GM23338 (cell line): ENCODE measurements at regions not wholly inside any gene's neighbourhood (a gene's known extent, or its start where the extent isn't known, plus 50 kb on each side); places are given as distances from the start of the nearest gene placed in this dataset.
"Not testable (repeated sequence)": the region's sequence is repeated elsewhere in the genome, so short reads cannot be mapped to it uniquely, and the experiment has no call there.

Experiments
- ATAC-seq: fragments of 200-7000 bp; cut with Tn5 transposase; 3 replicates; pipeline ENCODE4 v1.9.1; 2020
- DNase-seq: peaks from one replicate; pipeline ENCODE4 v3.0.0-alpha.2; 2015; ENCODE audit warnings: low spot score
- H2AFZ ChIP-seq: fragments of 200-600 bp; sonication (generic); 2 replicates; pipeline ENCODE4 v1.8.0; 2016; ENCODE audit warnings: antibody characterized with exemption, mild to moderate bottlenecking, moderate library complexity
- H3F3A ChIP-seq: fragments of 200-600 bp; sonication (generic); replicated peaks from 2 replicates; pipeline ENCODE4 v1.8.0; 2017; ENCODE audit warnings: antibody characterized with exemption, mixed run types, low read depth
- H3K27ac ChIP-seq: fragments of 200-600 bp; sonication (generic); 2 replicates; pipeline ENCODE4 v1.6.1; 2016; ENCODE audit warnings: low read depth
- H3K27me3 ChIP-seq: fragments of 200-600 bp; sonication (generic); 2 replicates; pipeline ENCODE4 v1.8.0; 2016; ENCODE audit warnings: mild to moderate bottlenecking, mixed run types, moderate library complexity; ENCODE audit not compliant: insufficient read depth
- H3K36me3 ChIP-seq: fragments of 200-600 bp; sonication (generic); 2 replicates; pipeline ENCODE4 v1.8.0; 2016; ENCODE audit warnings: mild to moderate bottlenecking; ENCODE audit not compliant: insufficient read depth
- H3K4me1 ChIP-seq: fragments of 200-600 bp; sonication (generic); 2 replicates; pipeline ENCODE4 v1.8.0; 2016; ENCODE audit warnings: mild to moderate bottlenecking, moderate library complexity; ENCODE audit not compliant: insufficient read depth
- H3K4me2 ChIP-seq: fragments of 200-600 bp; sonication (generic); 2 replicates; pipeline ENCODE4 v1.7.1; 2017; ENCODE audit warnings: mixed run types
- H3K4me3 ChIP-seq: fragments of 200-600 bp; sonication (generic); 2 replicates; pipeline ENCODE4 v1.6.1; 2016; ENCODE audit warnings: mixed run types
- H3K79me2 ChIP-seq: fragments of 200-600 bp; sonication (generic); replicated peaks from 2 replicates; pipeline ENCODE4 v1.8.0; 2017; ENCODE audit warnings: mild to moderate bottlenecking; ENCODE audit not compliant: insufficient read depth
- H3K9me2 ChIP-seq: fragments of 200-600 bp; sonication (generic); 2 replicates; pipeline ENCODE4 v1.8.0; 2017; ENCODE audit not compliant: insufficient read depth
- H4K20me1 ChIP-seq: fragments of 200-600 bp; sonication (generic); replicated peaks from 2 replicates; pipeline ENCODE4 v1.8.0; 2017; ENCODE audit warnings: mild to moderate bottlenecking; ENCODE audit not compliant: insufficient read depth
- H3K27ac Mint-ChIP-seq: 2 replicates; pipeline ENCODE4 v1.8.0; 2020; ENCODE audit warnings: inconsistent platforms, mild to moderate bottlenecking, moderate library complexity, mixed read lengths
- H3K27me3 Mint-ChIP-seq: 3 replicates; pipeline ENCODE4 v1.8.0; 2022; ENCODE audit warnings: low read depth, mild to moderate bottlenecking, moderate library complexity, mixed read lengths, inconsistent platforms; ENCODE audit not compliant: insufficient read depth, poor library complexity
- H3K36me3 Mint-ChIP-seq: 3 replicates; pipeline ENCODE4 v1.8.0; 2021; ENCODE audit warnings: low read depth, mild to moderate bottlenecking, inconsistent platforms, moderate library complexity, mixed read lengths
- H3K4me1 Mint-ChIP-seq: 3 replicates; pipeline ENCODE4 v1.8.0; 2020; ENCODE audit warnings: mild to moderate bottlenecking, inconsistent platforms, mixed read lengths
- H3K4me3 Mint-ChIP-seq: 3 replicates; pipeline ENCODE4 v1.8.0; 2021; ENCODE audit warnings: moderate library complexity, mild to moderate bottlenecking, inconsistent platforms, mixed read lengths
- H3K9me3 Mint-ChIP-seq: 3 replicates; pipeline ENCODE4 v1.8.0; 2020; ENCODE audit warnings: moderate library complexity, mild to moderate bottlenecking, inconsistent platforms, mixed read lengths
- CREB1 ChIP-seq: fragments of 250-450 bp; sonication (Bioruptor Pico); IDR thresholded peaks from 2 replicates; pipeline ENCODE4 v1.5.0; 2020; ENCODE audit warnings: low read depth, mild to moderate bottlenecking, moderate library complexity
- EZH2phosphoT487 ChIP-seq: fragments of 200-600 bp; sonication (generic); IDR thresholded peaks from one replicate; pipeline ENCODE4 v1.8.1; 2018; ENCODE audit warnings: antibody characterized with exemption; ENCODE audit not compliant: unreplicated experiment
- JUNB ChIP-seq: IDR thresholded peaks from one replicate; pipeline ENCODE4 v1.6.1; 2016; ENCODE audit warnings: antibody characterized with exemption; ENCODE audit not compliant: unreplicated experiment
- NANOG ChIP-seq: IDR thresholded peaks from 2 replicates; pipeline ENCODE4 v1.6.1; 2016; ENCODE audit warnings: antibody characterized with exemption, borderline replicate concordance
- POLR2AphosphoS5 ChIP-seq: IDR thresholded peaks from 2 replicates; pipeline ENCODE4 v1.6.1; 2016; ENCODE audit warnings: antibody characterized with exemption, low read depth
- STAT1 ChIP-seq: IDR thresholded peaks from one replicate; pipeline ENCODE4 v1.6.1; 2016; ENCODE audit warnings: antibody characterized with exemption; ENCODE audit not compliant: unreplicated experiment
- ZNF114 ChIP-seq: fragments of 250-450 bp; sonication (Bioruptor Pico); IDR thresholded peaks from 2 replicates; pipeline ENCODE4 v1.5.0; 2020; ENCODE audit warnings: mild to moderate bottlenecking, moderate library complexity
- ZNF331 ChIP-seq: fragments of 250-450 bp; sonication (Bioruptor Pico); IDR thresholded peaks from 2 replicates; pipeline ENCODE4 v1.5.0; 2020; ENCODE audit warnings: low read depth, mild to moderate bottlenecking, moderate library complexity
- TF ChIP-seq, protein P1 (sequence below): fragments of 250-450 bp; sonication (Bioruptor Pico); IDR thresholded peaks from 2 replicates; pipeline ENCODE4 v1.5.0; 2020; ENCODE audit warnings: mild to moderate bottlenecking, moderate library complexity
- TF ChIP-seq, protein P2 (sequence below), 2 experiments: fragments of 200-600 bp in 1 of 2; sonication (generic) in 1 of 2; conservative IDR thresholded peaks; 2 replicates each; pipeline versions ENCODE4 v1.5.1 to v1.6.1; 2016 to 2017; ENCODE audit warnings: antibody characterized with exemption in 2 of 2, low read depth in 2 of 2, mild to moderate bottlenecking in 2 of 2, moderate library complexity in 1 of 2

DNA sequence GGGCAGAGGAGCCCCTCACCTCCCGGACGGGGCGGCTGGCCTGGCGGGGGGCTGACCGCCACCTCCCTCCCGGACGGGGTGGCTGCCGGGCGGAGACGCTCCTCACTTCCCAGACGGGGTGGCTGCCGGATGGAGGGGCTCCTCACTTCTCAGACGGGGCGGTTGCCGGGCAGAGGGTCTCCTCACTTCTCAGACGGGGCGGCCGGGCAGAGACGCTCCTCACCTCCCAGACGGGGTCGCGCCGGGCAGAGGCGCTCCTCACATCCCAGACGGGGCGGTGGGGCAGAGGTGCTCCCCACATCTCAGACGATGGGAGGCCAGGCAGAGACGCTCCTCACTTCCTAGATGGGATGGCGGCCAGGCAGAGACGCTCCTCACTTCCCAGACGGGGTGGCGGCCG lies 1615.9 kb upstream of the C9orf72 start:
- not testable (repeated sequence) for H3K4me3 ChIP-seq, H3K4me1 ChIP-seq, H2AFZ ChIP-seq, H3K27ac ChIP-seq, H3K4me1 Mint-ChIP-seq, H3K4me2 ChIP-seq, H3F3A ChIP-seq, H3K9me2 ChIP-seq, H3K27ac Mint-ChIP-seq, H3K4me3 Mint-ChIP-seq, H4K20me1 ChIP-seq, DNase-seq, H3K9me3 Mint-ChIP-seq, ATAC-seq, H3K79me2 ChIP-seq, H3K27me3 ChIP-seq, H3K36me3 ChIP-seq, H3K27me3 Mint-ChIP-seq
- H3K36me3 Mint-ChIP-seq: peaks cover 11% of the 10 kb centered on the region; the same call in 2 of the 3 replicates

DNA sequence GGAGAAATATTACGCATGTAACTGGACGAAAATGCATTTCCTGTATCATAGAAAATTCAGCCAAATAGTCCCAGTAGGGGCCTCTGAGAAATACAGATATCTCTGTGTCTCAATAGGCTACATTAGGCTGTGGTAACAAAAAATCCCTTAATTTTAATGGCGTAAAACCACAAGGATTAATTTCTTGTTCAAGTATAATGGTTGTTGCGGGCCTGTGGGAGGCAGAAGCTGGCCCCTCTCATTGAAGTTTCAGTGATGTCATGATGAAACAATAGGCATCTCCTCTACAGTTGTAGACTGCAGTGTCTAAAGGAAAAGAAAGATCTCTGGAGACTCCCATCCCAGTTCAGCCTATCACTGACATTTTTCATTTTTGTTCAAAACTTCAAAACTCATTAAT lies 1625.6 kb upstream of the C9orf72 start:
- Histone ChIP-seq H3K9me2 (no peaks in the 10 kb centered on the region), H3K4me3 (no peak overlapping the region), H3K36me3 (no peaks in the 10 kb centered on the region), H3F3A (no peaks in the 10 kb centered on the region), H3K4me1 (no peaks in the 10 kb centered on the region), H2AFZ (no peak overlapping the region), H3K27ac (no peak overlapping the region), H3K79me2 (no peaks in the 10 kb centered on the region; the same call in 1 of the 2 replicates), H3K27me3 (no peaks in the 10 kb centered on the region), H3K4me2 (no peak overlapping the region), H4K20me1 (no peaks in the 10 kb centered on the region; the same call in 1 of the 2 replicates)
- Mint-ChIP-seq H3K27me3 (no peaks in the 10 kb centered on the region), H3K27ac (no peak overlapping the region), H3K4me3 (no peak overlapping the region), H3K9me3 (no peaks in the 10 kb centered on the region), H3K36me3 (no peaks in the 10 kb centered on the region), H3K4me1 (peaks cover 10% of the 10 kb centered on the region; the same call in 2 of the 3 replicates)
- TF ChIP-seq ZNF114 (no peak), JUNB (no peak), POLR2AphosphoS5 (no peak), CREB1 (CRISPR knock-in tag) (no peak), STAT1 (no peak)
- DNase-seq (no peak), ATAC-seq (no peak)

- H3K9me3 Mint-ChIP-seq: no peaks in the 10 kb centered on the region
- Histone ChIP-seq H3F3A (no peaks in the 10 kb centered on the region), H3K79me2 (no peaks in the 10 kb centered on the region; the same call in 1 of the 2 replicates), H3K4me1 (no peaks in the 10 kb centered on the region), H3K4me3 (no peak overlapping the region), H3K27ac (no peak overlapping the region), H3K9me2 (no peaks in the 10 kb centered on the region), H3K27me3 (no peaks in the 10 kb centered on the region), H3K4me2 (no peak overlapping the region), H4K20me1 (no peaks in the 10 kb centered on the region; the same call in 1 of the 2 replicates), H3K36me3 (no peaks in the 10 kb centered on the region), H2AFZ (no peak overlapping the region)
- no peaks in the 10 kb centered on the region for H3K27me3 Mint-ChIP-seq
- no peak for DNase-seq
- H3K4me1 Mint-ChIP-seq: peaks cover 5% of the 10 kb centered on the region; the same call in 2 of the 3 replicates
- H3K27ac Mint-ChIP-seq: no peak overlapping the region
- no peak for ATAC-seq
- H3K36me3 Mint-ChIP-seq: no peaks in the 10 kb centered on the region
- no peak overlapping the region for H3K4me3 Mint-ChIP-seq
- TF ChIP-seq CREB1 (CRISPR knock-in tag) (no peak), NANOG (no peak), POLR2AphosphoS5 (no peak), EZH2phosphoT487 (no peak), ZNF114 (no peak), ZNF331 (CRISPR knock-in tag) (no peak), STAT1 (no peak), JUNB (no peak)
- TF ChIP-seq, protein P1, sequence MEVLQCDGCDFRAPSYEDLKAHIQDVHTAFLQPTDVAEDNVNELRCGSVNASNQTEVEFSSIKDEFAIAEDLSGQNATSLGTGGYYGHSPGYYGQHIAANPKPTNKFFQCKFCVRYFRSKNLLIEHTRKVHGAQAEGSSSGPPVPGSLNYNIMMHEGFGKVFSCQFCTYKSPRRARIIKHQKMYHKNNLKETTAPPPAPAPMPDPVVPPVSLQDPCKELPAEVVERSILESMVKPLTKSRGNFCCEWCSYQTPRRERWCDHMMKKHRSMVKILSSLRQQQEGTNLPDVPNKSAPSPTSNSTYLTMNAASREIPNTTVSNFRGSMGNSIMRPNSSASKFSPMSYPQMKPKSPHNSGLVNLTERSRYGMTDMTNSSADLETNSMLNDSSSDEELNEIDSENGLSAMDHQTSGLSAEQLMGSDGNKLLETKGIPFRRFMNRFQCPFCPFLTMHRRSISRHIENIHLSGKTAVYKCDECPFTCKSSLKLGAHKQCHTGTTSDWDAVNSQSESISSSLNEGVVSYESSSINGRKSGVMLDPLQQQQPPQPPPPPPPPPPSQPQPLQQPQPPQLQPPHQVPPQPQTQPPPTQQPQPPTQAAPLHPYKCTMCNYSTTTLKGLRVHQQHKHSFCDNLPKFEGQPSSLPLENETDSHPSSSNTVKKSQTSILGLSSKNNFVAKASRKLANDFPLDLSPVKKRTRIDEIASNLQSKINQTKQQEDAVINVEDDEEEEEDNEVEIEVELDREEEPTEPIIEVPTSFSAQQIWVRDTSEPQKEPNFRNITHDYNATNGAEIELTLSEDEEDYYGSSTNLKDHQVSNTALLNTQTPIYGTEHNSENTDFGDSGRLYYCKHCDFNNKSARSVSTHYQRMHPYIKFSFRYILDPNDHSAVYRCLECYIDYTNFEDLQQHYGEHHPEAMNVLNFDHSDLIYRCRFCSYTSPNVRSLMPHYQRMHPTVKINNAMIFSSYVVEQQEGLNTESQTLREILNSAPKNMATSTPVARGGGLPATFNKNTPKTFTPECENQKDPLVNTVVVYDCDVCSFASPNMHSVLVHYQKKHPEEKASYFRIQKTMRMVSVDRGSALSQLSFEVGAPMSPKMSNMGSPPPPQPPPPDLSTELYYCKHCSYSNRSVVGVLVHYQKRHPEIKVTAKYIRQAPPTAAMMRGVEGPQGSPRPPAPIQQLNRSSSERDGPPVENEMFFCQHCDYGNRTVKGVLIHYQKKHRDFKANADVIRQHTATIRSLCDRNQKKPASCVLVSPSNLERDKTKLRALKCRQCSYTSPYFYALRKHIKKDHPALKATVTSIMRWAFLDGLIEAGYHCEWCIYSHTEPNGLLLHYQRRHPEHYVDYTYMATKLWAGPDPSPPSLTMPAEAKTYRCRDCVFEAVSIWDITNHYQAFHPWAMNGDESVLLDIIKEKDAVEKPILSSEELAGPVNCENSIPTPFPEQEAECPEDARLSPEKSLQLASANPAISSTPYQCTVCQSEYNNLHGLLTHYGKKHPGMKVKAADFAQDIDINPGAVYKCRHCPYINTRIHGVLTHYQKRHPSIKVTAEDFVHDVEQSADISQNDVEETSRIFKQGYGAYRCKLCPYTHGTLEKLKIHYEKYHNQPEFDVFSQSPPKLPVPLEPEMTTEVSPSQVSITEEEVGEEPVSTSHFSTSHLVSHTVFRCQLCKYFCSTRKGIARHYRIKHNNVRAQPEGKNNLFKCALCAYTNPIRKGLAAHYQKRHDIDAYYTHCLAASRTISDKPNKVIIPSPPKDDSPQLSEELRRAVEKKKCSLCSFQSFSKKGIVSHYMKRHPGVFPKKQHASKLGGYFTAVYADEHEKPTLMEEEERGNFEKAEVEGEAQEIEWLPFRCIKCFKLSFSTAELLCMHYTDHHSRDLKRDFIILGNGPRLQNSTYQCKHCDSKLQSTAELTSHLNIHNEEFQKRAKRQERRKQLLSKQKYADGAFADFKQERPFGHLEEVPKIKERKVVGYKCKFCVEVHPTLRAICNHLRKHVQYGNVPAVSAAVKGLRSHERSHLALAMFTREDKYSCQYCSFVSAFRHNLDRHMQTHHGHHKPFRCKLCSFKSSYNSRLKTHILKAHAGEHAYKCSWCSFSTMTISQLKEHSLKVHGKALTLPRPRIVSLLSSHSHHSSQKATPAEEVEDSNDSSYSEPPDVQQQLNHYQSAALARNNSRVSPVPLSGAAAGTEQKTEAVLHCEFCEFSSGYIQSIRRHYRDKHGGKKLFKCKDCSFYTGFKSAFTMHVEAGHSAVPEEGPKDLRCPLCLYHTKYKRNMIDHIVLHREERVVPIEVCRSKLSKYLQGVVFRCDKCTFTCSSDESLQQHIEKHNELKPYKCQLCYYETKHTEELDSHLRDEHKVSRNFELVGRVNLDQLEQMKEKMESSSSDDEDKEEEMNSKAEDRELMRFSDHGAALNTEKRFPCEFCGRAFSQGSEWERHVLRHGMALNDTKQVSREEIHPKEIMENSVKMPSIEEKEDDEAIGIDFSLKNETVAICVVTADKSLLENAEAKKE: no peak
- TF ChIP-seq, protein P2, sequence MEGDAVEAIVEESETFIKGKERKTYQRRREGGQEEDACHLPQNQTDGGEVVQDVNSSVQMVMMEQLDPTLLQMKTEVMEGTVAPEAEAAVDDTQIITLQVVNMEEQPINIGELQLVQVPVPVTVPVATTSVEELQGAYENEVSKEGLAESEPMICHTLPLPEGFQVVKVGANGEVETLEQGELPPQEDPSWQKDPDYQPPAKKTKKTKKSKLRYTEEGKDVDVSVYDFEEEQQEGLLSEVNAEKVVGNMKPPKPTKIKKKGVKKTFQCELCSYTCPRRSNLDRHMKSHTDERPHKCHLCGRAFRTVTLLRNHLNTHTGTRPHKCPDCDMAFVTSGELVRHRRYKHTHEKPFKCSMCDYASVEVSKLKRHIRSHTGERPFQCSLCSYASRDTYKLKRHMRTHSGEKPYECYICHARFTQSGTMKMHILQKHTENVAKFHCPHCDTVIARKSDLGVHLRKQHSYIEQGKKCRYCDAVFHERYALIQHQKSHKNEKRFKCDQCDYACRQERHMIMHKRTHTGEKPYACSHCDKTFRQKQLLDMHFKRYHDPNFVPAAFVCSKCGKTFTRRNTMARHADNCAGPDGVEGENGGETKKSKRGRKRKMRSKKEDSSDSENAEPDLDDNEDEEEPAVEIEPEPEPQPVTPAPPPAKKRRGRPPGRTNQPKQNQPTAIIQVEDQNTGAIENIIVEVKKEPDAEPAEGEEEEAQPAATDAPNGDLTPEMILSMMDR (conservative IDR thresholded peaks at IDR 0.05; ENCODE audit: low read depth in 2 of 2): no peak
These were observed 1626.7 kb upstream of the C9orf72 start for GRCh38 chr9:29199975-29200374.
